NB4 (cell line): ENCODE measurements at regions not wholly inside any gene's neighbourhood (a gene's known extent, or its start where the extent isn't known, plus 50 kb on each side); places are given as distances from the start of the nearest gene placed in this dataset.

Experiments
- DNase-seq: peaks from one replicate; pipeline ENCODE4 v3.0.0; 2010; ENCODE audit warnings: low read depth
- H3K4me3 ChIP-seq: one replicate; pipeline ENCODE4 v1.5.1; 2011; ENCODE audit warnings: mild to moderate bottlenecking, low read depth, low read length, moderate library complexity
- MAX ChIP-seq: IDR thresholded peaks from 2 replicates; pipeline ENCODE4 v1.6.1; 2011; ENCODE audit warnings: low read depth, low read length
- MYC ChIP-seq: IDR thresholded peaks from 2 replicates; pipeline ENCODE4 v1.6.1; 2011; ENCODE audit warnings: low read depth, low read length
- POLR2A ChIP-seq: IDR thresholded peaks from 2 replicates; pipeline ENCODE4 v1.6.1; 2011; ENCODE audit warnings: mild to moderate bottlenecking; ENCODE audit not compliant: insufficient read length; ENCODE audit errors: extremely low read depth
- TF ChIP-seq, protein P1 (sequence below): IDR thresholded peaks from one replicate; pipeline ENCODE4 v1.5.1; 2012; ENCODE audit warnings: low read depth, low read length

- DNase-seq = peak; percentile 94
- H3K4me3 ChIP-seq = no peak overlapping the region
Measured at GRCh38 chr10:124289851-124290795, 128.6 kb downstream of the OAT start.

GRCh38 chr10:124288928-124289850, 129.5 kb downstream of the OAT start:
- H3K4me3 ChIP-seq = no peak overlapping the region
- DNase-seq = peak; percentile 32
- TF ChIP-seq, protein P1, sequence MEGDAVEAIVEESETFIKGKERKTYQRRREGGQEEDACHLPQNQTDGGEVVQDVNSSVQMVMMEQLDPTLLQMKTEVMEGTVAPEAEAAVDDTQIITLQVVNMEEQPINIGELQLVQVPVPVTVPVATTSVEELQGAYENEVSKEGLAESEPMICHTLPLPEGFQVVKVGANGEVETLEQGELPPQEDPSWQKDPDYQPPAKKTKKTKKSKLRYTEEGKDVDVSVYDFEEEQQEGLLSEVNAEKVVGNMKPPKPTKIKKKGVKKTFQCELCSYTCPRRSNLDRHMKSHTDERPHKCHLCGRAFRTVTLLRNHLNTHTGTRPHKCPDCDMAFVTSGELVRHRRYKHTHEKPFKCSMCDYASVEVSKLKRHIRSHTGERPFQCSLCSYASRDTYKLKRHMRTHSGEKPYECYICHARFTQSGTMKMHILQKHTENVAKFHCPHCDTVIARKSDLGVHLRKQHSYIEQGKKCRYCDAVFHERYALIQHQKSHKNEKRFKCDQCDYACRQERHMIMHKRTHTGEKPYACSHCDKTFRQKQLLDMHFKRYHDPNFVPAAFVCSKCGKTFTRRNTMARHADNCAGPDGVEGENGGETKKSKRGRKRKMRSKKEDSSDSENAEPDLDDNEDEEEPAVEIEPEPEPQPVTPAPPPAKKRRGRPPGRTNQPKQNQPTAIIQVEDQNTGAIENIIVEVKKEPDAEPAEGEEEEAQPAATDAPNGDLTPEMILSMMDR = no peak
- TF ChIP-seq MAX (no peak), MYC (no peak), POLR2A (no peak)

More at GRCh38 chr10:124289851-124290795, 128.6 kb downstream of the OAT start:
- peak; percentile 29 for TF ChIP-seq MYC
- no peak for TF ChIP-seq MAX

- TF ChIP-seq MYC = no peak
- TF ChIP-seq MAX = no peak
- TF ChIP-seq POLR2A = no peak
- TF ChIP-seq, protein P1 = no peak
- H3K4me3 ChIP-seq = no peak overlapping the region
- DNase-seq = no peak
Measured at GRCh38 chr10:124288486-124288885, 130.2 kb downstream of the OAT start.

DNA sequence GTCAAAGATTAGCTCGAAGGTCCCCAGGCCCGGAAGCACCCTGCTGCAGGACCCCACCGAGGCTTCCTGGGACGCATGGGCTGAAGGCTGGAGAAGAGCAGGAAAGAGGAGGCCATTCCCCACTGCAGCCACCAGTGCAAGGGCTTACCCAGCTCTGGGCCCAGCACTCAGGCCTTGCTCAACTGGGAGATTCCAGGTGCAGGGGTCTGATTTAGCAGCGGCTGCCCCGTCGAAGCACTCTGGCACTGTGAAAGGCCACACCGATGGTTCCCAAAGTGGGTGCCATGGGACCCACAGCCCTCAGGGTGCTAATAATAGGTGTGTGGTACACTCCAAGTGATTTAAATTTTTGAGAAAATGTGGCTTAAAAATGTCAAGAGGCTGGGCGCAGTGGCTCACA, 130.9 kb downstream of the OAT start:
- H3K4me3 ChIP-seq = no peak overlapping the region
- DNase-seq = no peak
- TF ChIP-seq POLR2A (no peak), MAX (no peak), MYC (no peak)
- TF ChIP-seq, protein P1 = no peak

DNA sequence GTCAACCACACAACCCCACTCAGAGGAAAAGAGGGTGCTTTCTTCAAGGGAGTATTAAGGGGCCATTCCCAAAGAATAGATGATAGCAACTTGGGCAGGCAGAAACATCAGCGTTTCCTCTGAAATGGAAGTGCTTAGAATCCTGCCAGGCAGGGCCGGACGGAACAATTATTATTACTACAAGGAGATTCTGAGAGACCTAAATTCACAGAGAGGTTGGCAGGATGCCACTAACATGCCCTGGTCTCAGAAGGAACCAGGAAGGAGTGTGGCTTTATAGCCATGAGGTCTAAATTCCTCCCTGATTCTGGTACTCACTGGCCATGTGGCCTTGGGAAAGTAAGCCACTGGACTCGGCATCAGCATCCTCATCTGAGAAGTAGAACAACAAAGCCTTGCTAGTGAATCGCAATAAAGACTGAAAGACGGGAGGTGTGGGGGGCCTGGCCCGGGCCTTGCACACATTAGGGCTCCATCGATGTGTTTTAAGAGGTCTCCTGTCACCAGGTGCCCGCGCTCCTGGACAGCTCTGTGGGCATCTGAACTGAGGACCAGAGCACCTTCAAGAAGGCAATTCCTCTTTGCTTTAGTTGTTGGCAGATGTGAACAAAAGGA, 131.5 kb downstream of the OAT start:
- TF ChIP-seq MYC (no peak), MAX (no peak), POLR2A (no peak)
- TF ChIP-seq, protein P1 = no peak
- no peak for DNase-seq
- H3K4me3 ChIP-seq = no peak overlapping the region
